CD4-positive, alpha-beta T cell treated with Interferon alpha-2 for 1 hour (primary cell): ENCODE measurements at regions not wholly inside any gene's neighbourhood (a gene's known extent, or its start where the extent isn't known, plus 50 kb on each side); places are given as distances from the start of the nearest gene placed in this dataset.

Source experiments
- DNase-seq, 2 donors: peaks; one replicate each; pipeline ENCODE4 v3.0.0-alpha.2; 2020 to 2022

DNA sequence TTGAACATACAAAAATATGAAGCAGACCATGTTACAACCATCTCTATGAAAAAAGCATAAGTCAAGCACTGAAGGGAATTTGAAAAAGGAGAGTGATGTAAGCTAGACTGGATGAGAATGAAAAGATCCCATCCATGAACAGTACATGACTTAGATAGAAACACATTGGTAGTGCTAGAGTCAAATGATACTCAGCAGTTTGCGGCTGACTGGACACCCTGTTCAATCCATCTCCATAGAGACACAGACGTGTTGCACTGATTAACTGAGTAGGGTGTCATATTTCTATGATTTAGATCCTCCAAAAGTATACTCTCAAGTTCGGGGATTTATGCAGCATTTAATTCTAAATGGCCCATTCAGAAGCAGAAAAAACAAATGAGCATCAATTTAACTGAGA lies 674.3 kb upstream of the NRXN1 start:
- DNase-seq = no peak

DNA sequence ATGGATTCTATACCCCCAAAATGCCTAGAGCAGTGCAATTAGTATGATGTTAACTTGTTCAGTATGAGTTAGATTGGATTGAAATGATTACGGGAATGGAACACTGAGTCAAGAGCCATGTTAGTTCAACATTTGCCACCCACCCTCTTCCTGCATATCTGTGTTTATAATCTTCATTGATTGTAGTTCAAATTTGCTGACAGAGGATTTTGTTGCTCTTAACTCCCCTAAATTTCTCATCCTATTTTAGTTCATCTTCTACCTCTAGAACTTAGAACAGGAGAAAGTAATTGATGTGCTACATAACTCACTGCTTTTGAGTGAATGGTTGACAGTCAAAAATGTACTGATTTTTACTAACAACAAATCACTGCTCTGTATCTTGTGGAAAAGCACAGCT lies 673.5 kb upstream of the NRXN1 start:
- DNase-seq = no peak

DNA sequence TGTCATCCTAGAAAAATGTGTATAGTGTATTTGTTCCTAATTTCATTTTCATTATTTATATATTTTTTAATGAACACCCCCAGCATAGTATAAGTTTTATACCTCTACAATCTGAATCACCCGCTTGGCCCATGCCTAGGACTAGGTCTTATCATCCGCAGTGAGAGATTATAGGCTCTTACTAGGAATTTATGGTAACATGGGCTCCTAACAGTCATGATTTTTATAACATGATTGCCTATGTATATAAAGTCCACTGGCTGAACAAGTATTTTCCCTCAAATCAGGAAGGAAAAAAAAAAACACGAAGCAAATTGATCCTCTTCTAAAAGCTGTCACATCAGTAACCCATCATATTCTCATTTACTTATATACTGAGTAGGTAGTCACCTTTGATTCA lies 666.1 kb upstream of the NRXN1 start:
- DNase-seq = no peak

DNA sequence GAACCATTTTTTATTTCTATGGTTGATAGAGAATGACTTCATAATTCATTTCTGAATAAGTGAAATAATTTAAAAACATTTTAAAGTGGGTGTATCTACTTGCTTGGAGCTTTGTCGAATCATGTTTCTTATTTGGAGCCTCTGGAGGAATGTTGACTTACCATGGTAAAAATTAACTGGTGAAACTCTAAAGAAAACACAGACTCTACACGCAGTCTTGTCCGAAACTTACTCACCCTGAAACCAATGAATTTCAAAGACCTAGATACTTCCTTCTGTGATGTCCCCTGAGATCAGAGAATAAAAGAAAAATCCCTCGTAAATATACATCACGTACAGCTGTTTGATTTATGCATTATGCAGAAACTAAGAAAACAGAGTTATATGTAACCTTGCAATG lies 665.2 kb upstream of the NRXN1 start:
- DNase-seq = no peak

DNA sequence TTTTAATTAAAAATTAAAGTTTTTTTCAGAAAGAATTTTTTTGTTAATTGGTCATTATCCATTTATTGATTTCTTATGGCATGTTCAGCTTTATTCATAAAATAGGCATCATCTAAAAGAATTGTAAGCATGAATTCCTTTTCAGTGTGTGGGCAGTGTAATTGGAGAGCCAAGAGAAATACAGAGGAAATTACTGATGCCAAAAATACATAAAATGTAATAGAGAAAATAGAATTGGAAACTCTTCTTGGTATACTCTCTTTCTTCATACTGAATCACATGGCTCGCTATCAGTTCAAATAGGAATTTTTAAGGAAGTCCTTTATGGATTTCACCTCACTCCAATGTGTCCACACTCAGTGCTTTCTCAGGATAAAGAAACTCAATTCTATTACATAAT lies 663.6 kb upstream of the NRXN1 start:
- no peak for DNase-seq

DNA sequence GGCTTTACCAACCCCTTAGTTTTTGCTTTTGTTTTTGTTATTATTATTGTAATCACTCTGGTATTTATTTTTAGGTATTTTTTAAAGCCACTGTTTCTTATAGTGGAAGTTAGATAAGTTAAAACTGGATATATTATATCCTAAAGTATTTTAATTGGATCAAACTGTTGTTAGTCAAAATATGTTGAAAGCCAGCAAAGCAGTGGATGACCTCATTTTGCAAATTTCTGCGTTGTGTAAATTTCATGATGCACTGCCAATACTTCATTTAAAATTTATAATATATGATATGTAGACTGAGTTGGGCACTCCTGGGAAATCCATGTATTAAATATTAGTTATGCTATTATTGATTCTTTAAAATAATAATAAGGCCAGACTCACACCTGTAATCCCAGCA lies 661.7 kb upstream of the NRXN1 start:
- DNase-seq = no peak

DNA sequence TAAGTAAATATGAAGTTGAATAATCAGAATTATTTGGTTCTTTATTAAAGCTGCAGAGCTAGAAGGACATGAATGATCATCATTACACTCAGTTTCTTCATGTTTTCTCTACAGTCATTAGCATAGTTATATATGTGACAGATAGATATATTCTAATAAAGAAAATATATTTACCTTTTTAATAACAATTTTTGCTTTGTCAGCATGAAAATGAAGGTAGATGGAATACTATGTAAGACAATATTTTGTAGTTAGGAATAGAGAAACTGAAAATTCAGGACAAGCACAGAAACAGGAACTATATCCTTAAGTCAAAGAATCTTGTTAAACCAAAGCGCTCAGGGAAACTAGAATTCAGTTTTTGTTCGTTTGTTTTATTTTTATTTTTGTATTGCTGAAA lies 649.9 kb upstream of the NRXN1 start:
- DNase-seq = no peak

DNA sequence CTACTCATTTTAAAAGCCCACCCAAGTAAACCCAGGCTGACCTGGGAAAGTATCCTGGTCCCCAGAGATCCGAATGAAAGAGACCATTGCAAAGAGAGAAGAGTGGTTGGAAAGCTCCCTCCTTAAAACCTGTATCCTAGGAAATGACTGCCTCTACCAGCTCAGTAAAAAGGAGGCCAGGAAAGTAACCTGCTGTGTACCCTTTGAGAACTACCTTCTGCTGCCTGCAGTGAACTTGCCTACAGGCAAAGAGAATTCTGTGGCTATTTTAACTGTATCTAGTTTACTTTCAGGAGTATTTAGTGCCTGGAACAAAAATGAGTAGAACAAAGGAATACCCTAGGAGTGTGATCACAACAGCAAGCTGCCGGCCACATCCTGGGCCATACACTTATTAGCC lies 641.7 kb upstream of the NRXN1 start:
- no peak for DNase-seq

DNA sequence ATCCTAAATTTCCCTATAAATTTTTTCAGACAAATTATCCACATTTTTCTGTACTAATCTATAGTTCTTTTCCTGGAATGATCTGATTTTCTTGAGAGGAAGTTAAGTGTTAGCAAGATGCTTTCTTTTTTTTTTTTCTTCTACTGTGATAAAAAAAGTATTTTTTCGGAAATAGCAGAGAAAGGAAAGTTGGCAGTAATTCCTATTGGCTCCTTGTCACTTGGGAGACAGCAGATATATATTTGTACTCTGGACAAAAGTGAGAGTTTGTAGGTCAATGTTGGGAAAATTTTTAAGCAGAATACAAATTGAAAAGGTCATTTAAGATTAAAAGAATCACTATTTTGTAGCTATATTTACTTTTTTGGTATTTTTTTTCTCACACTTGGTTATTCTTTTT lies 635.7 kb upstream of the NRXN1 start:
- no peak for DNase-seq

DNA sequence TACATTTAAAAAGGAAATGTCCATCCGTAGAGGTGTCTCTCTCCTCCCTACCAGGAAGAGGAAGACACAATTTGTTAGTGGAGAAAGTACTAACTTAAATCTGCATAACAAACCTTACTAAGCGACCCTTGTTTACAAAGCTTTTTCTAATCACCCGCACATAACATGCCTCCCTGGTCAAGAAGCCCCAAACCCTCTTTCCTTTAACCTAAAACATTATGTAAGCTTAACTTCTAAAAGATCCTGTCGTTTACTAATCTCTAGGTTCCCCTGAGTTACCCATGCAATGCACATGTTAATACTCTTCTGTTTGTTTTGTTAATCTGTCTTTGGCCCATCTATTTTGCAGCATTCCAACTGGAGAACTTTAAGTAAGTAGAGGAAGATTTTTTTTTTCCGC lies 630.3 kb upstream of the NRXN1 start:
- no peak for DNase-seq

DNA sequence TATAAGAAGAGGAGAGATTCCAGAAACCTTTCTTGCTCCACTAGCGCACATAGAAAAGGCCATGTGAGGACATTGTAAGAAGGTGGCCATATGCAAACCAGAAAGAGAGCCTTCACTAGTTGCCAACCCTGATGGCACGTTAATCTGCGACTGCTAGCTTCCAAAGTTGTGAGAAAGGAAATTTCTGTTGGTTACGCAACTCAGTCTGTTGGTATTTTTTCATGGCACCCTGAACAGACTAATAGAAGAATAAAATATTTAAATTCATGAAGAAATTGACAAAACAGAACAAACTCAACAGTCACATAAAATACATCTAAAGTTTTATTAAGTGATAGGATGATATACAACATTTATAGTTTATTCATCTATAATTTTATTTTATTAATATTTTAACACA lies 625.9 kb upstream of the NRXN1 start:
- DNase-seq = no peak

DNA sequence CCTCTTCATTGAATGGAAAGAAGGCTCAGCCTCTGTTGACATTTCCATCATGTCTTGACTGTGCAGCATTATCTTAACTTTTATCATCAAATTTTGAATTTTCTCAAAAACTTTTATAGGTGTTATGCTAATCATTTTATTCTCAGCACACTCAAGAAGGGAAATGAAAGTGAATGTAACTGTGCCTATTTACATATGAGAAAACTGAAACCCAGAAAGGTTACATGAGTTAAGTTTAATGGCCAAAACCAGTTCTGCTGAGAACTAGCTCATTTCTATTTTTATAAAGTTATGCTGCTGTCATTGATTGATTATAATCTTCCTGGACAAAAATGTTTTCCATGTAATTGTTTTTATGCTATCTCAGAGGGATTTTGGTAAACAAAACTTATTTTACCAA lies 618.8 kb upstream of the NRXN1 start:
- no peak for DNase-seq

DNA sequence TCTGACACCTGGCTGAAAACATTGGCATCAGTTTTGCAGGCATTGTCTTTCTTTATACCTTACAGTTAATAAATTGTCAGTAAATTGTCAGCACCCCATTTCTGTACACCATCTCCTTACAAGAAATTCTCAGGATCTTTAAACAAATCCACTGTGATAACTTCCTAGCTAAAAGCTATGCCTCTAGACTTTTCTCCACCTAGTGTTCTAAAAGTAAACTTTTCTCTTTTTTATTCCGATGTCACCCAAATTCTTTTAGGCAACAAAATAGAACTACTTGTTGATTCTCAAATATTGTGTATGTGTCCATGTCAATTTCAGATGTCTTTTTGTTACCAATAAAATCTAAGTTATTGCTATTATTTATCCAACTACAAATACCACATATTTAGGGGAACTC lies 617.4 kb upstream of the NRXN1 start:
- no peak for DNase-seq

DNA sequence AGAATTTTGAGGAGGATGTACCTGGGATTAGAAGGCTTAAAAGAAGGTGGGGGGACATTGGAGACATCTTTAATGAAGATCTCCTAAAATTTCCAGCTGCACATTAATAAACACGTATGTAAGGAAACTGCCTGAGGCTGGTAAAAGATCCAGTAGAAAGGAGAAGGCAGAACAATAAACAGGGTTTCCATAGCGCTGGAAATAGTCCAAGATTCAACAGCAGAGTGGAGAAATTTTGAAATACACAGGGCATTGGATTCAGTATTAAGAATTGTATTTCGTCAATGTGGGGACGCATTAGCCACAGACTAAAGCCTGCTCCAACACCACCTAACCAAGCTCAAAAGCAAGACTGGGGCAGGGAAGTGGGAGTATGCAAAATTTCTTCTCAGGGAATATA lies 606.9 kb upstream of the NRXN1 start:
- no peak for DNase-seq

DNA sequence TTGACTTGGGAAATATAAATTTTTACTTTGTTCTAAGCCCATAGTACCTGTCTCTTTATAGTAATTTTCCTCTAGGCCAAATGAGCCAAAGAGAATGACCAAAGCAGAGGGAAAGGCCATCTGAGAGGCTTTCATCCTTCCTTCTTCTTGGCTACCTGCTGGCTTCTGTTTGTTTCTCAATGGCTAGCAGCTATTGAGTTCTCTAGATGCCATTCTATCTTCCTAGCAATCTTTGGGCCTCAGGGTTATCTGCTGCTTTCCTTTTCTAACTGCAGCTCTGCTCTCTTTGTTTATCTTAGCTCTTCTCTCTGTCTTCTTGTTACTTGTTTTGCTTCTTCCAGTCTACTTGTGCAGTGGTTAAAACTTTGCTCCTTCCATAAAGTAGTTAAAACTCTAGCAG lies 601.1 kb upstream of the NRXN1 start:
- DNase-seq = no peak

DNA sequence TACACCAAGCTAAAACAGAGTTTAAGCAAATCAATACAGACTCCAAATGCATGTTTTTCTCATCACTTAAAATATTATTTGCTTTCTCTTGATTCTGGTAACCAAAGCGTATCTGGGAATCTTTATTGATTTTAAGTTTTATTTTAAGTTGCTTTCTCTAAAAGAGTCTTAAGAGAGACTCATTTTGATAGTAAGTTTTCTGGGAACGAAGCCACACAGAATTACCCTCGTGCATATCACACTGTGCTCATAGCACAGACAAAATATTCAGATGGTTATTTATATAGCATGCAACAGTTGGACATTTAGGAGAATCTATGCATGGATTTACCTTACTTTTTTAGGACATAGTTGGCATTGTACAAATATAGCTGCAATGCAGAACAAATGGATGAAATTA lies 597.5 kb upstream of the NRXN1 start:
- no peak for DNase-seq

DNA sequence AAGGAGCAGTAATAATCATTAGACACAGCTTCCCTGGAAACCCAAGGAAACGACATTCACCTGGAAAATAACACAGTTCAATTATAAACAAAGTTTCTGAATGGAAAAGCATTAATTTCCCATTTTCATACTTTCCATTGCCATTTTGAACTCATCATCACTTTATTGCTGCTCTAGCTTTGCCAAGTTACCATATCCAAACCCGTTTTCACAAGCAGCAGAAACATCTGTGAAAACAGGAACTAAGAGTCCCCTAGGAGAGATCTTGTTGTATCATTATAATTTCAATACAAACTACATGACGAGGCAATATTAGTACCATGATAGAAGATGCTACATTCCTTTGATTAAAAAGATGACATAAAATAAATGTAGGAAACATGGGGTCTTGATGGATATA lies 597.0 kb upstream of the NRXN1 start:
- DNase-seq = no peak

DNA sequence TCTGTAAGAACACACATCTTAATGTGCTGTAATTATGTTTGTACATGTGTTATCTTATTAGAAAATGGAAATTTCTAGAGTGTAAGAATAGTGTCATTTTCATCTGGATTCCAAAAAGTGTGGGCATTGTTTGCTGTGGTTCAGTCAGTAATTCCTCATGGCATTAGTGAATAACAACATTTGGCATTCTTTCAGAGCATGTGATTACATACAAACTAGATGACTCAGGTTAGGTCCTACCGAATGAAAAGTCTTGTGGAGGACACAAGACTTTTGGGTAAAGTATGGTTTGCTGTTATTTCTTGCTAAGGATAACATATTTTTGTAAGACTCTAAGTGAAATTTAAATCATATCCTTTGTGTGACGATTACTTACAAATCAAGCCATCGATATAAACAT lies 593.1 kb upstream of the NRXN1 start:
- no peak for DNase-seq

DNA sequence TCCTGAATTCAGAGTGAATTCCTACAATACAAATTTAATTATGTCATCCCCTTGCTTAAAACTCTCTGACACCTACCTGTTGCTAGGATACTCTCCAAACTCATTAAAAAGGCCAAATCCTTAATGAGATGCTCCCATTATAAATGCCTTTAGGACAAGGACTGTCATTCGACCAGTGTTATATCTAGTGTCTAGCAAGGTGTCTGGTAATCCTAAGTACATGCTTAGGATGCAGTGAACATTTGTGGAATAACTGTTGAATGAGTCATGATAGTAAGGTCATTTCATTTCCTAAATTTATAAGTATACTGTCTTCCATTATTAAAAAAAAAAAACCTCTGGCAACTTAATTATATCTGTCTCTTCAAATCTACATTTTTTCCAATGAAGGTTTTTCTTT lies 588.9 kb upstream of the NRXN1 start:
- DNase-seq = no peak

DNA sequence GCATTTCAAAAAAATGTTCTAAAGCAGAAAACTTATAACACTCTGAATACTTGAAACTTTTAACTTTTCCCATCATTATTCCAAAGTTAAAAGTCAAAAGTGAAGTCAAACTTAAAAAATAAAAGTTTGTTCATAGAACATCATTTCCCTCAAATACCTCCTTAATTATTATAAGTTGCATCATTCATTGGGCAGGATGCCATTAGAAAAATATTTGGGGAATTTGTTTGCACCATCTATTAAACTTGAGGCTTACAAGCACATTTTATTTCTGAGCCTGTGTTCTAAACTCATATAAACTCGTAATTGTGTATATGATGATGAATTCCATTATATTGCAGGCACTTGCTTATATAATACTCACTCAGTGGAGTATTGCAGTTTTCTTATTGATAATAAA lies 588.0 kb upstream of the NRXN1 start:
- no peak for DNase-seq

DNA sequence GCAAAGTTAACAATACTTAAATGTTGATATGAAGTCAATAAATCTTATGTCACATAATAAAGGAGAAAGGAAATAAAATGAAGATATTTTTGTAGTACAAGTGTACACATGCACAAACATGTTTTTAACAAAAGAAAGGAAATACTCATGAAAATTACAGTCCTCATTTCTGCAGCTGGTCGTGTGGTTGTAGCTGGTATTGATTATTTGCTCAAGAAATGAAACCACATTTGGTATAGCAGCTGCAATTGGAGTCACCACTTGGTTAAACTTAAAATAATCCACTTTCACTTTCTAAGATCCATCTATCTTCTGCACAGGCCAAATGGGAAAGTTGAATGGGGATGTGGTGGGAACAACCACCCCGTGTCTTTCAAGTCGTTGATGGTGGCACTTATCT lies 580.5 kb upstream of the NRXN1 start:
- no peak for DNase-seq

DNA sequence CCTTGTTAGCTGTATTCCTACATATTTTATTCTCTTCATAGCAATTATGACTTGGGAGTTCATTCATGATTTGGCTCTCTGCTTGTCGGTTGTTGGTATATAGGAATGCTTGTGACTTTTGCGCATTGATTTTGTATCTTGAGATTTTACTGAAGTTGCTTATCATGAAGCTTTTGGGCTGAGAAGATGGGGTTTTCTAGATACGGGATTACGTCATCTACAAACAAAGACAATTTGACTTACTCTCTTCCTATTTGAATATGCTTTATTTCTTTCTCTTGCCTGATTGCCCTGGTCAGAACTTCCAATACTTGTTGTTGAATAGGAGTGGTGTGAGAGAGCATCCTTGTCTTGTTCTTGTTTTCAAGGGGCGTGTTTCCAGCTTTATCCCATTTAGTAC lies 569.8 kb upstream of the NRXN1 start:
- no peak for DNase-seq

DNA sequence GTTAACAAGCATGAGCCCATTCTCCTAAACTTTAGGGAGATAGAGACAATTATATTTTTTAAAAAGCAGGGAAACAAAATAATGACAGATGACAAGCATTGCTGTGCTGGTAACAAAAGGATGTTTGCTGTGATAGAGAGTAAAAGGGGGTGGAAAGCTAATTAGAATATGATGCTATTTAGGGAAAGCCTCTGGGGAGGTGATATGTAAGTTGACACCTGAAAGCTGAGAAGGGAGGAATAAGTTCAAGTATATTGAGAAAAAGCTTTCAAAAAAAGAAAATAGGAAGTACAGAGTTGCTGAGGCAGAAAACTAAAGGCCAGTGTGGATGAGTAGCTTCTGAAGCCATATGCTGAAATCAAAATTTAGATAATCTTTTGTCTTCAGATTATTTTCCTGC lies 565.2 kb upstream of the NRXN1 start:
- no peak for DNase-seq

DNA sequence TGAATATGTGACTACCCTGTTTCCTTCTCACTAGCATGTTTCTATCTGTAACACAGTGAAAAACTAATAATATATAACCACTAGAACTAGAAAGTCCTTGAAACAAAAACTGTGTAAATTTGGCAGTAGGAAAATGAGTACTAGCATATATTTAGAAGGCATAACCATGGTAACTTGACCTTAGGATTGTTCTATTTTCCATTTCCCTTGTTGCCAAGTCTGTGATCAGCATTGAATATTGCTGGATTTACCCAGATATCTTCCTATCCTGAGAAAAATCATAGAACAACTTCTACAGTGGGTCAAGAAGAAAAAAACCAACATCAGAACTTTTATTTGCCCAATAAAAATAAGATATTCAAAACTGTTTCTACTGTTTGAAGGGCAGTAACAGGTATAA lies 563.9 kb upstream of the NRXN1 start:
- DNase-seq = no peak

DNA sequence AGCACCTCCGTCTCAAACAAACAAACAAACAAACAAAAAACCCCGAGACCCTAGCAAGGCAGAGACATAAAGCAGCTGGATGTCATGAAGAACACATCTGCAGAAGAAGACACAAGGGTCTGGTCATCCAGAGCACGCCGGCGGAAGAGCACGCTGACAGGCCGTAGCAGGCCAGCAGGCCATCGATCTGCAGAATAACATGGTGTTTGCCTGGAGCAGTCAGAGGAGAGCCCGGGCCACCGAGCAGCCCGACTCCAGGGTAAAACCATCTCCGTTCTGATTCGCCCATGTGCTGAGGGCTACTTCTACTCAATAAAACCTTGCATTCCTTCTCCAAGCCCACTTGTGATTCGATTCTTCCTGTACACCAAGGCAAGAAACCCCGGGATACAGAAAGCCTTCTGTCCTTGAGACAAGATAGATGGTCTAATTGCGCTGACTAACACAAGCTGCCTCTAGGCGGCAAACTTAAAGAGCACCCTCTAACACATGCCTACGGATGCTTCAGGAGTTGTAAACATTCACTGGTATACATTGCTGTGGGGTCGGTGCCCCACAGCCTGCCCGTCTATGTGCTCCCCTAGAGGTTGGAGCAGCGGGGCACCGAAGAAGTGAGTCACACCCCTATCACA lies 549.8 kb upstream of the NRXN1 start:
- no peak for DNase-seq

DNA sequence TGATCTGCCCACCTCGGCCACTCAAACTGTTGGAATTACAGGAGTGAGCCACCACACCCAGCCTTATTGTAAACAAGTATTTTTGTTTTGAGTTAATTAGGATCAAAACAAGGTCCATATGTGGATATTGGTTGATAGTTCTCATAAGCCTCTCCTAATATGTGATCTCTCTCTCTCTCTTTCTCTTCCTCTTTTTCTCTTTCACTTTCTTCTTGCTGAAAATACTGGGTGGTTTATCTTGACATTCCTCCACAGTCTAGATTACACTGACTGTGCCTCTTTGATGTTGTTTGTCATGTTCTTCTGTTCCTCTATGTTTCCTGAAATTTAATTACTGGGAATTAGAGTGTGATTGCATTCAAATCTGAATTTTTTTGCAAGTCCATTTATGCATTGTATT lies 547.5 kb upstream of the NRXN1 start:
- no peak for DNase-seq
